ENCODE measurements at regions not wholly inside any gene's neighbourhood (a gene's known extent, or its start where the extent isn't known, plus 50 kb on each side); places are given as distances from the start of the nearest gene placed in this dataset.

DNA sequence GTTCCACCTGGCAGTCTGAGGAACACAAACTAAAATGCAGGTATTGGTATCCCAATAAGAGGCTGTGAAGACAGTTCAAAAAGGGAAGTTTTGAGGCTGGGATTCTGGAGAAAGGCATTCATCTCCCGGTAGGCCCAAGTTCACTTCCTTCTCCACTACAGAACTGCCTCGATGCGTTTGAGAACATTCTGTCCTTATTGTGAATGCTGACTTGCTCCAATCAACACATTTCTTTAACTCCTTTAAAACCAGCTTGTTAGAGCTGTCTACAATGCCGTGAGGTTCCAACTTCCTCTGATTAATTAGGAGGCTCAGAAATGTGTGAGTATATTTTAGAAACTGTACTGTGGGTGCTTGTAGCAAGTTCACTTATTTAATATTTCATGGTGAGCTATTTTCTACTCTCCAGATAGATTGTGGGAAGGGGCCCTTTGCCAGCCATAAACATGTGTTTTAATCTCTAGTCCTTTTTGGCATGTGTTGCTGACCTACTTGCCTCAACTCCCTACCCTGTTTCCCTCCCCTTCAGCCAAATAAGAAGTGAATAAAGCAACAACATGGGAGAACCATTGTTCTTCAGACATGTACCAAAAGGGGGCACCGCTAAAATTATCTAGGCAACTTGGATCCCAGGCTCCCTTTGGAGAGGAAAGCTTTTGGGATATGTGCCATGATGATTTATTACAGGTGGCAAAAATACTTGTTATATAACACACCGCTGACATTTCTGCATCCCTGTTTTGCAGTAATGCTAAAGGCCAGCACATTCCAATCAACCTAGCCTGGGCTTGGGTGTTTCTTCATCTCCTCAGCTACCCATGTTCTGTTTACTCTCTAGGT is 245.6 kb downstream of the BLID start:
- TF ChIP-seq, protein P1, sequence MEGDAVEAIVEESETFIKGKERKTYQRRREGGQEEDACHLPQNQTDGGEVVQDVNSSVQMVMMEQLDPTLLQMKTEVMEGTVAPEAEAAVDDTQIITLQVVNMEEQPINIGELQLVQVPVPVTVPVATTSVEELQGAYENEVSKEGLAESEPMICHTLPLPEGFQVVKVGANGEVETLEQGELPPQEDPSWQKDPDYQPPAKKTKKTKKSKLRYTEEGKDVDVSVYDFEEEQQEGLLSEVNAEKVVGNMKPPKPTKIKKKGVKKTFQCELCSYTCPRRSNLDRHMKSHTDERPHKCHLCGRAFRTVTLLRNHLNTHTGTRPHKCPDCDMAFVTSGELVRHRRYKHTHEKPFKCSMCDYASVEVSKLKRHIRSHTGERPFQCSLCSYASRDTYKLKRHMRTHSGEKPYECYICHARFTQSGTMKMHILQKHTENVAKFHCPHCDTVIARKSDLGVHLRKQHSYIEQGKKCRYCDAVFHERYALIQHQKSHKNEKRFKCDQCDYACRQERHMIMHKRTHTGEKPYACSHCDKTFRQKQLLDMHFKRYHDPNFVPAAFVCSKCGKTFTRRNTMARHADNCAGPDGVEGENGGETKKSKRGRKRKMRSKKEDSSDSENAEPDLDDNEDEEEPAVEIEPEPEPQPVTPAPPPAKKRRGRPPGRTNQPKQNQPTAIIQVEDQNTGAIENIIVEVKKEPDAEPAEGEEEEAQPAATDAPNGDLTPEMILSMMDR (IDR thresholded peaks at IDR 0.05; ENCODE audit: insufficient read depth, low read length, poor library complexity, severe bottlenecking) = no peak
- TF ChIP-seq EZH2phosphoT487 (conservative IDR thresholded peaks at IDR 0.05; ENCODE audit: low read length) = no peak
- H3K9me2 ChIP-seq (replicated peaks; ENCODE audit: insufficient read depth, low read length) = no peaks in the 10 kb centered on the region
- no peaks in the 10 kb centered on the region for H3K27me3 ChIP-seq (ENCODE audit: low read length)
- no peak overlapping the region for H3K4me2 ChIP-seq (ENCODE audit: low read depth, low read length, poor library complexity, severe bottlenecking)
- no peaks in the 10 kb centered on the region for H3F3A ChIP-seq (ENCODE audit: insufficient read depth)
- no peak overlapping the region for H3K9ac ChIP-seq (ENCODE audit: low read length)
- H4K20me1 ChIP-seq (ENCODE audit: low read depth, low read length) = no peaks in the 10 kb centered on the region
- no peaks in the 10 kb centered on the region for H3K79me2 ChIP-seq (ENCODE audit: insufficient read depth, low read length)
- H3K27ac ChIP-seq (ENCODE audit: low read depth, low read length) = no peak overlapping the region
- no peaks in the 10 kb centered on the region for H3K9me3 ChIP-seq (ENCODE audit: insufficient read depth, low read length)
- no peak overlapping the region for H3K4me3 ChIP-seq (ENCODE audit: insufficient read depth, low read length, poor library complexity, severe bottlenecking)
- H2AFZ ChIP-seq (ENCODE audit: low read depth, low read length, severe bottlenecking) = no peak overlapping the region
- no peaks in the 10 kb centered on the region for H3K36me3 ChIP-seq (ENCODE audit: low read length)

DNA sequence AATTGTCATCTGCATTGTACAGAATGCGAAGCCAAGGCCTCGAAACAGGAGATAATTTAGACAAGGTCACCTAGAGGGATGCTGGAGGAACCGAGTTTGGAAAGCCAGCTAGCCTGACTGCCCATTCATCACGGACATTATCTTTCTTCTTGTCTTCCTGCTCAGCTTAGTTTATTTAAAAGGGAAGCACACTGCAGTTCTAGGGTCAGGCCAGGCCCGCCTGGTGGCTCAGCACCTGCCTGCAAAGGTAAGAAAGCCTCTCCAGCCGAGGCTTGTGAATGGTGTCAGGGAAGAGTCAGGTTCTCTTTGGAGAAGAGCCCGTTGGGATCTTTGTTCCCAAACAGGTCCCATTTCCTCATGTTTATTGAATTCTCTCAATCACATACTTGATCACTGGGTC is 246.5 kb downstream of the BLID start:
- no peak overlapping the region for H2AFZ ChIP-seq (ENCODE audit: low read depth, low read length, severe bottlenecking)
- H3K27ac ChIP-seq (ENCODE audit: low read depth, low read length) = no peak overlapping the region
- no peaks in the 10 kb centered on the region for H3F3A ChIP-seq (ENCODE audit: insufficient read depth)
- TF ChIP-seq EZH2phosphoT487 (conservative IDR thresholded peaks at IDR 0.05; ENCODE audit: low read length) = no peak
- TF ChIP-seq, protein P1 (IDR thresholded peaks at IDR 0.05; ENCODE audit: insufficient read depth, low read length, poor library complexity, severe bottlenecking) = no peak
- no peaks in the 10 kb centered on the region for H4K20me1 ChIP-seq (ENCODE audit: low read depth, low read length)
- no peaks in the 10 kb centered on the region for H3K9me3 ChIP-seq (ENCODE audit: insufficient read depth, low read length)
- H3K9ac ChIP-seq (ENCODE audit: low read length) = no peak overlapping the region
- H3K27me3 ChIP-seq (ENCODE audit: low read length) = no peaks in the 10 kb centered on the region
- H3K79me2 ChIP-seq (ENCODE audit: insufficient read depth, low read length) = no peaks in the 10 kb centered on the region
- H3K4me2 ChIP-seq (ENCODE audit: low read depth, low read length, poor library complexity, severe bottlenecking) = no peak overlapping the region
- no peaks in the 10 kb centered on the region for H3K36me3 ChIP-seq (ENCODE audit: low read length)
- no peak overlapping the region for H3K4me3 ChIP-seq (ENCODE audit: insufficient read depth, low read length, poor library complexity, severe bottlenecking)
- no peaks in the 10 kb centered on the region for H3K9me2 ChIP-seq (replicated peaks; ENCODE audit: insufficient read depth, low read length)

DNA sequence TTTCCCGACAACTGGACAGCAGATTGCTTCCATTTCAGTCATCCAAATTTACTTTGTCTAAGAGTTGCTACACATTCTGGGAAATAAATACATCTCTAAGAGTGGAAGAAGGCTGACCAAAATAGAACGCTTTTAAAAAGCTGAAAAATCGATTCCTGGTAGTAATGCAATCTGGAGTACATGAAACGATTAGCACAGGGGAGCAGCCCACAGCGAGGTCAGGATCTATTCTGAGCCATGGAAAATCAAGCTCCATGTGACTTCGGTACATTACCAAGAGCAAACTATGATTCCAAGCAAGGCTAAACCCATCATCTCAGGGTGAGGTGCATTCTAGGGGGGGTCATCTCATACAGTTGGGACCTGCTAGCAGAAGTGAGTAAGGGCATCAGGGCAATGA is 249.3 kb downstream of the BLID start:
- H3K9me3 ChIP-seq (ENCODE audit: insufficient read depth, low read length) = no peaks in the 10 kb centered on the region
- no peak overlapping the region for H3K4me3 ChIP-seq (ENCODE audit: insufficient read depth, low read length, poor library complexity, severe bottlenecking)
- H3K9ac ChIP-seq (ENCODE audit: low read length) = no peak overlapping the region
- no peak overlapping the region for H3K4me2 ChIP-seq (ENCODE audit: low read depth, low read length, poor library complexity, severe bottlenecking)
- no peaks in the 10 kb centered on the region for H3K27me3 ChIP-seq (ENCODE audit: low read length)
- no peak overlapping the region for H2AFZ ChIP-seq (ENCODE audit: low read depth, low read length, severe bottlenecking)
- no peaks in the 10 kb centered on the region for H3K36me3 ChIP-seq (ENCODE audit: low read length)
- no peaks in the 10 kb centered on the region for H3K9me2 ChIP-seq (replicated peaks; ENCODE audit: insufficient read depth, low read length)
- no peaks in the 10 kb centered on the region for H3F3A ChIP-seq (ENCODE audit: insufficient read depth)
- no peaks in the 10 kb centered on the region for H3K79me2 ChIP-seq (ENCODE audit: insufficient read depth, low read length)
- TF ChIP-seq EZH2phosphoT487 (conservative IDR thresholded peaks at IDR 0.05; ENCODE audit: low read length) = no peak
- TF ChIP-seq, protein P1 (IDR thresholded peaks at IDR 0.05; ENCODE audit: insufficient read depth, low read length, poor library complexity, severe bottlenecking) = no peak
- H3K27ac ChIP-seq (ENCODE audit: low read depth, low read length) = no peak overlapping the region
- H4K20me1 ChIP-seq (ENCODE audit: low read depth, low read length) = no peaks in the 10 kb centered on the region

Measured in SU-DHL-6 (cell line).